H1 (cell line): ENCODE measurements at regions not wholly inside any gene's neighbourhood (a gene's known extent, or its start where the extent isn't known, plus 50 kb on each side); places are given as distances from the start of the nearest gene placed in this dataset.

Experiments
- CTCF ChIA-PET: fragments of 300-600 bp; sonication (Branson Sonifier 250); formaldehyde crosslinking; loops from one replicate; lab custom pipeline; 2021; ENCODE audit not compliant: partially characterized antibody; lab: Charles Lee
- POLR2A ChIA-PET: fragments of 300-600 bp; sonication (Branson Sonifier 250); formaldehyde crosslinking; loops from one replicate; lab custom pipeline; 2021; ENCODE audit warnings: inconsistent platforms; ENCODE audit not compliant: partially characterized antibody; lab: Charles Lee
- DNase-seq, 2 experiments: peaks; one replicate each; pipeline versions ENCODE4 v3.0.0 to v3.0.0-alpha.2; 2010 to 2022; ENCODE audit warnings: low spot score in 2 of 2, low read depth in 1 of 2, mixed read lengths in 1 of 2
- FAIRE-seq: peaks from 2 replicates; lab custom pipeline; 2011; peaks lifted over from hg19 to GRCh38; lab: Jason Lieb, UNC
- H2AFZ ChIP-seq: 2 replicates; pipeline ENCODE4 v1.8.1; 2012; ENCODE audit warnings: low read length, inconsistent platforms
- H2AK5ac ChIP-seq: 2 replicates; pipeline ENCODE4 v1.6.1; 2013; ENCODE audit warnings: low read depth, low read length
- H2BK120ac ChIP-seq: replicated peaks from 2 replicates; pipeline ENCODE3; 2013; ENCODE audit warnings: low read depth, low read length, inconsistent platforms
- H2BK12ac ChIP-seq: 2 replicates; pipeline ENCODE4 v1.6.1; 2013; ENCODE audit warnings: low read depth, low read length
- H2BK15ac ChIP-seq: 2 replicates; pipeline ENCODE4 v1.6.1; 2013; ENCODE audit warnings: low read length
- H2BK20ac ChIP-seq: 2 replicates; pipeline ENCODE4 v1.6.1; 2013; ENCODE audit warnings: low read length
- H2BK5ac ChIP-seq: 2 replicates; pipeline ENCODE4 v1.6.1; 2013; ENCODE audit warnings: low read depth, low read length
- H3K14ac ChIP-seq: 2 replicates; pipeline ENCODE4 v1.6.1; 2013; ENCODE audit warnings: inconsistent platforms; ENCODE audit not compliant: insufficient read length
- H3K18ac ChIP-seq: 2 replicates; pipeline ENCODE4 v1.6.1; 2013; ENCODE audit warnings: low read length; ENCODE audit errors: extremely low read depth
- H3K23ac ChIP-seq: 2 replicates; pipeline ENCODE4 v1.6.1; 2013; ENCODE audit warnings: inconsistent platforms; ENCODE audit not compliant: insufficient read length
- H3K23me2 ChIP-seq: 2 replicates; pipeline ENCODE4 v1.6.1; 2013; ENCODE audit warnings: low read depth, low read length
- H3K27ac ChIP-seq: 2 replicates; pipeline ENCODE4 v1.6.1; 2011; ENCODE audit warnings: low read depth, low read length, inconsistent platforms
- H3K27me3 ChIP-seq, 4 experiments: replicated peaks in 1 of 4; 1 replicate in 1 of 4; 2 replicates in 3 of 4; pipeline versions ENCODE4 v1.6.1 to v1.8.1; 2011 to 2013; ENCODE audit warnings: low read length in 3 of 4, mild to moderate bottlenecking in 3 of 4, inconsistent platforms in 2 of 4, mixed read lengths in 2 of 4, moderate library complexity in 1 of 4; ENCODE audit not compliant: control insufficient read depth in 3 of 4, insufficient read depth in 3 of 4; ENCODE audit errors: extremely low read depth in 1 of 4
- H3K36me3 ChIP-seq, 4 experiments: 2 replicates each; pipeline versions ENCODE4 v1.6.1 to v1.8.1; 2011 to 2013; ENCODE audit warnings: mild to moderate bottlenecking in 4 of 4, low read length in 3 of 4, moderate library complexity in 2 of 4, control low read depth in 1 of 4, inconsistent platforms in 1 of 4; ENCODE audit not compliant: insufficient read depth in 4 of 4, control insufficient read depth in 2 of 4
- H3K4ac ChIP-seq: replicated peaks from 2 replicates; pipeline ENCODE3; 2013; ENCODE audit warnings: low read length, low read depth, mixed read lengths, inconsistent platforms; ENCODE audit not compliant: insufficient read length
- H3K4me1 ChIP-seq, 4 experiments: replicated peaks in 1 of 4; 1 replicate in 1 of 4; 2 replicates in 3 of 4; pipeline versions ENCODE4 v1.6.1 to v1.8.1; 2011 to 2013; ENCODE audit warnings: low read length in 3 of 4, inconsistent platforms in 2 of 4, mixed read lengths in 1 of 4; ENCODE audit not compliant: insufficient read depth in 4 of 4, control insufficient read depth in 3 of 4
- H3K4me2 ChIP-seq, 2 experiments: 2 replicates each; pipeline versions ENCODE4 v1.6.1 to v1.8.1; 2011 to 2013; ENCODE audit warnings: low read depth in 2 of 2, low read length in 2 of 2, control low read depth in 1 of 2, inconsistent platforms in 1 of 2, mild to moderate bottlenecking in 1 of 2; ENCODE audit not compliant: insufficient read depth in 1 of 2
- H3K4me3 ChIP-seq, 4 experiments: fragments of 200-600, 300-600 bp in 1 of 4; sonication (generic), shearing (Covaris generic), sonication (Bioruptor Twin) in 1 of 4; 2 replicates each; pipeline versions ENCODE4 v1.5.1 to v1.8.1; 2011 to 2016; ENCODE audit warnings: low read length in 4 of 4, low read depth in 3 of 4, control low read depth in 2 of 4, inconsistent platforms in 2 of 4, mild to moderate bottlenecking in 2 of 4, mixed read lengths in 1 of 4, moderate library complexity in 1 of 4; ENCODE audit not compliant: insufficient read depth in 2 of 4; ENCODE audit errors: extremely low read depth in 1 of 4
- H3K56ac ChIP-seq: replicated peaks from 2 replicates; pipeline ENCODE3; 2013; ENCODE audit warnings: low read depth, mild to moderate bottlenecking, mixed read lengths, low read length, inconsistent platforms; ENCODE audit not compliant: insufficient read length
- H3K79me1 ChIP-seq: 2 replicates; pipeline ENCODE4 v1.6.1; 2013; ENCODE audit warnings: low read depth, low read length, control low read depth
- H3K79me2 ChIP-seq, 2 experiments: 2 replicates each; pipeline versions ENCODE4 v1.6.1 to v1.8.1; 2012 to 2013; ENCODE audit warnings: low read length in 2 of 2, mild to moderate bottlenecking in 2 of 2, inconsistent platforms in 1 of 2; ENCODE audit not compliant: insufficient read depth in 2 of 2, control insufficient read depth in 1 of 2
- H3K9ac ChIP-seq, 4 experiments: replicated peaks in 1 of 4; 1 replicate in 1 of 4; 2 replicates in 3 of 4; pipeline versions ENCODE4 v1.6.1 to v1.8.1; 2011 to 2013; ENCODE audit warnings: low read depth in 3 of 4, low read length in 3 of 4, control low read depth in 2 of 4, mild to moderate bottlenecking in 2 of 4, moderate library complexity in 2 of 4, inconsistent platforms in 1 of 4; ENCODE audit errors: extremely low read depth in 1 of 4
- H3K9me3 ChIP-seq, 2 experiments: 2 replicates each; pipeline versions ENCODE4 v1.6.1 to v1.8.1; 2012 to 2013; ENCODE audit warnings: mild to moderate bottlenecking in 2 of 2, moderate library complexity in 2 of 2, control low read depth in 1 of 2, inconsistent platforms in 1 of 2, low read depth in 1 of 2, low read length in 1 of 2, mixed read lengths in 1 of 2; ENCODE audit not compliant: insufficient read depth in 2 of 2
- H4K20me1 ChIP-seq, 2 experiments: replicated peaks in 1 of 2; 2 replicates each; pipeline versions ENCODE3 to v1.8.1; 2011 to 2013; ENCODE audit warnings: inconsistent platforms in 2 of 2, low read length in 2 of 2, mild to moderate bottlenecking in 1 of 2; ENCODE audit not compliant: insufficient read depth in 2 of 2, control insufficient read depth in 1 of 2
- H4K5ac ChIP-seq: 2 replicates; pipeline ENCODE4 v1.6.1; 2013; ENCODE audit warnings: low read length, low read depth, mixed read lengths, inconsistent platforms; ENCODE audit not compliant: insufficient read length
- H4K8ac ChIP-seq: 2 replicates; pipeline ENCODE4 v1.8.0; 2013; ENCODE audit warnings: mild to moderate bottlenecking, moderate library complexity, low read length, inconsistent platforms; ENCODE audit not compliant: insufficient read depth; ENCODE audit errors: extremely low read depth
- H4K91ac ChIP-seq: replicated peaks from 2 replicates; pipeline ENCODE3; 2013; ENCODE audit warnings: low read length, mixed read lengths, inconsistent platforms; ENCODE audit not compliant: insufficient read length
- ASH2L ChIP-seq: fragments of 200-600, 300-600 bp; sonication (generic); IDR thresholded peaks from one replicate; pipeline ENCODE4 v1.7.1; 2017; ENCODE audit warnings: low read length
- CBX8 ChIP-seq: fragments of 300-800, 300-1000 bp; sonication (generic); IDR thresholded peaks from 2 replicates; pipeline ENCODE4 v1.7.1; 2016; ENCODE audit warnings: low read depth, low read length, borderline replicate concordance
- JUND ChIP-seq: IDR thresholded peaks from 2 replicates; pipeline ENCODE4 v1.6.1; 2011; ENCODE audit warnings: mild to moderate bottlenecking, improper control_type of control experiment, low read length
- SIX5 ChIP-seq: IDR thresholded peaks from 2 replicates; pipeline ENCODE4 v1.6.1; 2011; ENCODE audit warnings: mild to moderate bottlenecking, low read depth, low read length
- SP4 ChIP-seq: IDR thresholded peaks from 2 replicates; pipeline ENCODE4 v1.6.1; 2012; ENCODE audit warnings: low read length, inconsistent platforms
- WGBS, 2 experiments: shearing (Covaris generic) in 1 of 2; methylation state at CpG; one replicate each; pipeline versions ENCODE4 v1.1.6 to v1.1.7; 2013 to 2015; ENCODE audit warnings: low lambda C conversion rate in 2 of 2, mixed read lengths in 2 of 2, inconsistent platforms in 1 of 2, low coverage in 1 of 2, missing lambda C conversion rate in 1 of 2; ENCODE audit not compliant: insufficient replicate concordance in 2 of 2, insufficient coverage in 1 of 2, insufficient read length in 1 of 2; ENCODE audit errors: extremely low coverage in 1 of 2, missing lambda C conversion rate in 1 of 2; 5-methylcytosine and 5-hydroxymethylcytosine counted together
- TF ChIP-seq, protein P1 (sequence below): IDR thresholded peaks from 2 replicates; pipeline ENCODE4 v1.6.1; 2012; ENCODE audit warnings: inconsistent platforms

DNA sequence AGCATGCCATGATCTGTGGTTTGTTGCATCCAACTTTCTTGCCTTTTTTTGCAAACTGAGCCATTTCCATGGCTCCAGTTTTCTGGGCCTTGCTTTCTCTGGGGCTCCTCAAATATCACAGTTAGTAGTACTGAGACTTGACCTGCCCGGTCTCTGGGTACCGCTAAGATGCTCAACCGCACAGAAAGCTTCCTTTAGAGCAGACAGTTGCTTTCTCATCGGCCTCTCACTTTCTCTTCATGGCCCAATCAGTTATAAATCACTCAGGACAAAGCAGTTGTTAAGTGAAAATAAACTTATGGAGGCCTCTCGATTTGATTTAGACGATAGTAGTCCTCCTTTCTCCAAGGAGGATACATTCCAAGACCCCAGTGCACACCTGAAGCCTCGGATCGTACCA lies 141.2 kb upstream of the ASB18 start:
- no peaks in the 10 kb centered on the region for H3K27me3 ChIP-seq
- H2BK20ac ChIP-seq, result no peak overlapping the region
- POLR2A ChIA-PET, result no interaction called here
- H4K20me1 ChIP-seq, result no peaks in the 10 kb centered on the region
- 87% methylated on average over 8 of the region's 8 CpGs; no CpG with 5 or more reads in 1 of the 2 experiments for WGBS, 2 experiments
- H3K79me1 ChIP-seq, result no peaks in the 10 kb centered on the region
- H3K9me3 ChIP-seq, result peaks cover 2 to 9% of the 10 kb centered on the region in 2 experiments; a peak in 2 of 4 replicates
- H3K9ac ChIP-seq, result no peak overlapping the region
- no peak overlapping the region for H3K18ac ChIP-seq
- no peaks in the 10 kb centered on the region for H3K36me3 ChIP-seq
- no peak overlapping the region for H2AK5ac ChIP-seq
- FAIRE-seq, result no peak
- no peak overlapping the region for H4K8ac ChIP-seq
- H3K14ac ChIP-seq, result no peak overlapping the region
- no peak overlapping the region for H3K23ac ChIP-seq
- no peak overlapping the region for H3K56ac ChIP-seq
- CTCF ChIA-PET, result no interaction called here
- H4K5ac ChIP-seq, result no peak overlapping the region
- no peak overlapping the region for H3K27ac ChIP-seq
- no peak overlapping the region for H4K91ac ChIP-seq
- no peak overlapping the region for H3K4ac ChIP-seq
- no peaks in the 10 kb centered on the region for H3K23me2 ChIP-seq
- no peak overlapping the region for H2AFZ ChIP-seq
- no peak overlapping the region for H3K4me3 ChIP-seq
- DNase-seq, result no peak
- H3K4me2 ChIP-seq, result no peak overlapping the region
- H2BK5ac ChIP-seq, result no peak overlapping the region
- no peak for TF ChIP-seq JUND
- no peak for TF ChIP-seq SP4
- TF ChIP-seq, protein P1, sequence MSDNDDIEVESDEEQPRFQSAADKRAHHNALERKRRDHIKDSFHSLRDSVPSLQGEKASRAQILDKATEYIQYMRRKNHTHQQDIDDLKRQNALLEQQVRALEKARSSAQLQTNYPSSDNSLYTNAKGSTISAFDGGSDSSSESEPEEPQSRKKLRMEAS, result no peak
- no peak for TF ChIP-seq CBX8
- no peak for TF ChIP-seq ASH2L
- TF ChIP-seq SIX5, result no peak
- H3K79me2 ChIP-seq, result no peaks in the 10 kb centered on the region
- H2BK15ac ChIP-seq, result no peak overlapping the region
- no peak overlapping the region for H2BK12ac ChIP-seq
- no peak overlapping the region for H2BK120ac ChIP-seq
- H3K4me1 ChIP-seq, result peaks cover 0 to 7% (median 3%) of the 10 kb centered on the region in 4 experiments; a peak in 3 of 7 replicates
